Esophagus muscularis mucosa (tissue), 4 donors: ENCODE measurements at regions not wholly inside any gene's neighbourhood (a gene's known extent, or its start where the extent isn't known, plus 50 kb on each side); places are given as distances from the start of the nearest gene placed in this dataset.

Source experiments
- EP300 ChIP-seq: sonication (generic); formaldehyde crosslinking; IDR thresholded peaks from one replicate; pipeline ENCODE4 v1.6.1; 2017; ENCODE audit warnings: antibody characterized with exemption
- POLR2A ChIP-seq: fragments of 450-650 bp; IDR thresholded peaks from one replicate; pipeline ENCODE4 v1.6.1; 2017; ENCODE audit warnings: antibody characterized with exemption, moderate library complexity, mild to moderate bottlenecking, low read depth
- TF ChIP-seq, protein P1 (sequence below), 3 experiments: fragments of 200-600 bp in 2 of 3; fragments of 450-650 bp in 1 of 3; sonication (generic) in 2 of 3; IDR thresholded peaks; one replicate each; pipeline ENCODE4 v1.5.1; 2017 to 2019; ENCODE audit warnings: antibody characterized with exemption in 3 of 3, mild to moderate bottlenecking in 2 of 3, moderate library complexity in 1 of 3

GRCh38 chr12:78671295-78671694, 193.3 kb upstream of the SYT1 start:
- TF ChIP-seq, protein P1, sequence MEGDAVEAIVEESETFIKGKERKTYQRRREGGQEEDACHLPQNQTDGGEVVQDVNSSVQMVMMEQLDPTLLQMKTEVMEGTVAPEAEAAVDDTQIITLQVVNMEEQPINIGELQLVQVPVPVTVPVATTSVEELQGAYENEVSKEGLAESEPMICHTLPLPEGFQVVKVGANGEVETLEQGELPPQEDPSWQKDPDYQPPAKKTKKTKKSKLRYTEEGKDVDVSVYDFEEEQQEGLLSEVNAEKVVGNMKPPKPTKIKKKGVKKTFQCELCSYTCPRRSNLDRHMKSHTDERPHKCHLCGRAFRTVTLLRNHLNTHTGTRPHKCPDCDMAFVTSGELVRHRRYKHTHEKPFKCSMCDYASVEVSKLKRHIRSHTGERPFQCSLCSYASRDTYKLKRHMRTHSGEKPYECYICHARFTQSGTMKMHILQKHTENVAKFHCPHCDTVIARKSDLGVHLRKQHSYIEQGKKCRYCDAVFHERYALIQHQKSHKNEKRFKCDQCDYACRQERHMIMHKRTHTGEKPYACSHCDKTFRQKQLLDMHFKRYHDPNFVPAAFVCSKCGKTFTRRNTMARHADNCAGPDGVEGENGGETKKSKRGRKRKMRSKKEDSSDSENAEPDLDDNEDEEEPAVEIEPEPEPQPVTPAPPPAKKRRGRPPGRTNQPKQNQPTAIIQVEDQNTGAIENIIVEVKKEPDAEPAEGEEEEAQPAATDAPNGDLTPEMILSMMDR (IDR thresholded peaks at IDR 0.05): no peak
- TF ChIP-seq POLR2A: no peak
- TF ChIP-seq EP300: no peak
